ENCODE measurements at regions not wholly inside any gene's neighbourhood (a gene's known extent, or its start where the extent isn't known, plus 50 kb on each side); places are given as distances from the start of the nearest gene placed in this dataset.

GRCh38 chr5:163619951-163620350 lies 114.5 kb downstream of the MAT2B start:
- TF ChIP-seq CTCF (optimal IDR thresholded peaks at IDR 0.05 in 1 of 3, IDR thresholded peaks at IDR 0.05 in 1 of 3, conservative IDR thresholded peaks at IDR 0.05 in 1 of 3; ENCODE audit: extremely low read depth in 1 of 3, insufficient read depth in 2 of 3, low read length in 3 of 3) (no peak), EZH2 (IDR thresholded peaks at IDR 0.05; ENCODE audit: low read length) (no peak)

Data from keratinocyte (primary cell).